ENCODE measurements at regions not wholly inside any gene's neighbourhood (a gene's known extent, or its start where the extent isn't known, plus 50 kb on each side); places are given as distances from the start of the nearest gene placed in this dataset.
"Not testable (repeated sequence)": the region's sequence is repeated elsewhere in the genome, so short reads cannot be mapped to it uniquely, and the experiment has no call there.

- TF ChIP-seq, protein P1, sequence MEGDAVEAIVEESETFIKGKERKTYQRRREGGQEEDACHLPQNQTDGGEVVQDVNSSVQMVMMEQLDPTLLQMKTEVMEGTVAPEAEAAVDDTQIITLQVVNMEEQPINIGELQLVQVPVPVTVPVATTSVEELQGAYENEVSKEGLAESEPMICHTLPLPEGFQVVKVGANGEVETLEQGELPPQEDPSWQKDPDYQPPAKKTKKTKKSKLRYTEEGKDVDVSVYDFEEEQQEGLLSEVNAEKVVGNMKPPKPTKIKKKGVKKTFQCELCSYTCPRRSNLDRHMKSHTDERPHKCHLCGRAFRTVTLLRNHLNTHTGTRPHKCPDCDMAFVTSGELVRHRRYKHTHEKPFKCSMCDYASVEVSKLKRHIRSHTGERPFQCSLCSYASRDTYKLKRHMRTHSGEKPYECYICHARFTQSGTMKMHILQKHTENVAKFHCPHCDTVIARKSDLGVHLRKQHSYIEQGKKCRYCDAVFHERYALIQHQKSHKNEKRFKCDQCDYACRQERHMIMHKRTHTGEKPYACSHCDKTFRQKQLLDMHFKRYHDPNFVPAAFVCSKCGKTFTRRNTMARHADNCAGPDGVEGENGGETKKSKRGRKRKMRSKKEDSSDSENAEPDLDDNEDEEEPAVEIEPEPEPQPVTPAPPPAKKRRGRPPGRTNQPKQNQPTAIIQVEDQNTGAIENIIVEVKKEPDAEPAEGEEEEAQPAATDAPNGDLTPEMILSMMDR (IDR thresholded peaks at IDR 0.05), result not testable (repeated sequence)
- not testable (repeated sequence) for TF ChIP-seq POLR2A (IDR thresholded peaks at IDR 0.05)
Measured at GRCh38 chr3:6406923-6407322, 454.0 kb upstream of the GRM7 start.
